ENCODE measurements at regions not wholly inside any gene's neighbourhood (a gene's known extent, or its start where the extent isn't known, plus 50 kb on each side); places are given as distances from the start of the nearest gene placed in this dataset.
"Not testable (repeated sequence)": the region's sequence is repeated elsewhere in the genome, so short reads cannot be mapped to it uniquely, and the experiment has no call there.

GRCh38 chr12:97801471-97802059, 339.0 kb downstream of the RMST start:
- no peak for DNase-seq

- no peak for DNase-seq
Measured at GRCh38 chr12:97805146-97805545, 342.5 kb downstream of the RMST start.

- no peak for DNase-seq
Measured at GRCh38 chr12:97813301-97813700, 350.7 kb downstream of the RMST start.

- DNase-seq = no peak
Measured at GRCh38 chr12:97821806-97822205, 359.2 kb downstream of the RMST start.

GRCh38 chr12:97835541-97835940, 372.9 kb downstream of the RMST start:
- no peak for DNase-seq

- no peak for DNase-seq
Measured at GRCh38 chr12:97837401-97837800, 374.8 kb downstream of the RMST start.

- no peak for DNase-seq
Measured at GRCh38 chr12:97848051-97848450, 385.4 kb downstream of the RMST start.

- no peak for DNase-seq
Measured at GRCh38 chr12:97854477-97854876, 391.9 kb downstream of the RMST start.

- DNase-seq = no peak
Measured at GRCh38 chr12:97862072-97862471, 399.5 kb downstream of the RMST start.

- DNase-seq = no peak
Measured at GRCh38 chr12:97875064-97875463, 412.5 kb downstream of the RMST start.

- no peak for DNase-seq
Measured at GRCh38 chr12:97876780-97877179, 414.2 kb downstream of the RMST start.

- DNase-seq = no peak
Measured at GRCh38 chr12:97877404-97877803, 414.8 kb downstream of the RMST start.

- no peak for DNase-seq
Measured at GRCh38 chr12:97886511-97887176, 424.0 kb downstream of the RMST start.

GRCh38 chr12:97897881-97898280, 435.3 kb downstream of the RMST start:
- DNase-seq = not testable (repeated sequence)

- no peak for DNase-seq
Measured at GRCh38 chr12:97899529-97899928, 436.9 kb downstream of the RMST start.

GRCh38 chr12:97899956-97900355, 437.4 kb downstream of the RMST start:
- no peak for DNase-seq

GRCh38 chr12:97903356-97903755, 440.8 kb downstream of the RMST start:
- no peak for DNase-seq

GRCh38 chr12:97907504-97907903, 444.9 kb downstream of the RMST start:
- no peak for DNase-seq

- DNase-seq = no peak
Measured at GRCh38 chr12:97910559-97910958, 448.0 kb downstream of the RMST start.

GRCh38 chr12:97912943-97913342, 450.3 kb downstream of the RMST start:
- DNase-seq = no peak

- DNase-seq = no peak
Measured at GRCh38 chr12:97921979-97922722, 459.5 kb downstream of the RMST start.

- no peak for DNase-seq
Measured at GRCh38 chr12:97923546-97923945, 460.9 kb downstream of the RMST start.

- DNase-seq = no peak
Measured at GRCh38 chr12:97924122-97924521, 461.5 kb downstream of the RMST start.

GRCh38 chr12:97927977-97928376, 465.4 kb downstream of the RMST start:
- DNase-seq = no peak

Data from effector CD4-positive, alpha-beta T cell (primary cell).